ENCODE measurements at regions not wholly inside any gene's neighbourhood (a gene's known extent, or its start where the extent isn't known, plus 50 kb on each side); places are given as distances from the start of the nearest gene placed in this dataset.
A peak's percentile ranks its signal among the peaks of the same experiment; 100 is the strongest.
"Not testable (repeated sequence)": the region's sequence is repeated elsewhere in the genome, so short reads cannot be mapped to it uniquely, and the experiment has no call there.

DNA sequence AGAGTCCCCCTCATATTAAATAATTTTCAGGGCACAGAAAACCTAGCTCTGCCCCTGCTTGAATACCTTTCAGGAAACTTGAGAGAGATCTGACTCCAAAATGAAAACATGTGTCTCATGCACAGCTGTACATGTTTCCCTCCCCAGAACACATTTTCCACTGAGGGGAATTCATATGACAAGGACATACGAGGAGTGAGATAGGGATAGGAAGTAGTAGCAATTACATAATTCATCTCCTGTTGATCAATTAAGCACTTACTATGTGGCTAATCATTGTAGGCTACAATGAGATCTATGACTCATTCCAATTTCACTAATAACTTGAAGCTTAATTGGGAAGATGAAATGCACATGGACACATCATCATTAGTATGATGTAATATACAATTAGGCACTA, 302.1 kb downstream of the PCDH11X start:
- not testable (repeated sequence) for DNase-seq (ENCODE audit: extremely low spot score, unreplicated experiment); H3K27me3 Mint-ChIP-seq; H3K9me3 Mint-ChIP-seq

DNA sequence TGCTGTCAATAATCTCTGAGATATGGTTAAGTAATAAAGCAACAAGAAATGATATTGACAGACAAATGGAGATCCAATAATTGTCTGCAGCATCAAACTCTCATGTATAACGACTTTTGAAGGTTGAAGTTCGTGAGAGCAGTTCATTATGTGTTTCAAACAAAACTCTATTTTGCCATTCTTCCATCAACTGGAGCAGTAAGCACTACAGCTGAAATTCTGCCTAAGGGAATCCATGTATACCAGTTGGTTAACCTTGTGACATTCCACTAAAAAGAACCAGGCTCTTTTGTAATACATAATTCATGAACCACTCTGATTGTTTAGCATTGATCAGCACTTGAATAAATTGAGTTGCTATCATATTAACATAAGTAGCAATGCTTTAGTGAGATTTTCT, 311.6 kb downstream of the PCDH11X start:
- not testable (repeated sequence) for H3K9me3 Mint-ChIP-seq; H3K4me3 Mint-ChIP-seq; H3K36me3 Mint-ChIP-seq; H3K27ac Mint-ChIP-seq; DNase-seq (ENCODE audit: extremely low spot score, unreplicated experiment); H3K27me3 Mint-ChIP-seq; H3K4me1 Mint-ChIP-seq (ENCODE audit: unreplicated experiment)

More for the DNA sequence above, 302.1 kb downstream of the PCDH11X start:
- not testable (repeated sequence) for H3K4me1 Mint-ChIP-seq (ENCODE audit: unreplicated experiment); H3K27ac Mint-ChIP-seq; H3K36me3 Mint-ChIP-seq; H3K4me3 Mint-ChIP-seq

DNA sequence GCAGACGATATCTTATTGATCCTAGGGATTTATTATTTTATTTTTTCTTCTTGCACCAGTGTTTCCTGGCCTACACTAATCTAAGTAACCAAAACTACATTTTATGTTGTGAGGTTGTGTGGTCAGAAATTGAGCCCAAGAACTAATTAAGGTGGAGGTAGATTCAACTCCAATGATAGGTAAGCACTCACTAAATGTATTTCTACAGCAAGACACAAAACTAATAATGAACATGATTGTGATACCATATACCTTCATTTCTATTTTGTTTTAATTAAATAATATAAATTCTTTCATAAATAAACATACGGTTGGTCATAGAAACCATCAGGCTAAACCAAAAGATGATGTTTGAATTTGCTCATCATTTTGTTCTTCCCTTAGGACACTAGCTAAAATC, 319.0 kb downstream of the PCDH11X start:
- not testable (repeated sequence) for H3K36me3 Mint-ChIP-seq; H3K27ac Mint-ChIP-seq; DNase-seq (ENCODE audit: extremely low spot score, unreplicated experiment); H3K4me1 Mint-ChIP-seq (ENCODE audit: unreplicated experiment); H3K4me3 Mint-ChIP-seq; H3K9me3 Mint-ChIP-seq
- H3K27me3 Mint-ChIP-seq: peaks cover 21% of the 10 kb centered on the region

DNA sequence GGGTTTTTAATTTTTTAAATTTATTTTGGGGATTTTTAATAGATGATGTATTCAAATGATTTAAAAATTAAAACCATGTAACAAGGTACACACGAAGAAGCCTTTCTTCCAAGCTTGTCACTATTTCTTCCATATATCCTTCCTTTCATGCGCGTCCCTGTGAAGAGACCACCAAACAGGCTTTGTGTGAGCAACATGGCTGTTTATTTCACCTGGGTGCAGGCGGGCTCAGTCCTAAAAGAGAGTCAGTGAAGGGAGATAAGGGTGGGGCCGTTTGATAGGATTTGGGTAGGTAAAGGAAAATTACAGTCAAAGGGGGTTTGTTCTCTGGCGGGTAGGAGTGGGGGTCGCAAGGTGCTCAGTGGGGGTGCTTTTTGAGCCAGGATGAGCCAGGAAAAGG, 320.9 kb downstream of the PCDH11X start:
- DNase-seq (ENCODE audit: extremely low spot score, unreplicated experiment); H3K27ac Mint-ChIP-seq: not testable (repeated sequence)

DNA sequence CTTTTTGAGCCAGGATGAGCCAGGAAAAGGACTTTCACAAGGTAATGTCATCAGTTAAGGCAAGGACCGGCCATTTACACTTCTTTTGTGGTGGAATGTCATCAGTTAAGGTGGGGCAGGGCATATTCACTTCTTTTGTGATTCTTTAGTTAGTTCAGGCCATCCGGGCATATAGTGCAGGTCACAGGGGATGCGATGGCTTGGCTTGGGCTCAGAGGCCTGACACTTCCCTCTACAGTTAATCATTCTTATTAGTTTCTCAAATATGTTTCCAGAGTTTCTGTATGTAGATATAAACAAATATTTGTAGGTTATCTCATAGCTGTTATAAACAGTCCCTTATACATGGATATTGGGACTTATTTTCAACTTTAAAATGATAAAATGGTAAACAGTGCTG, 326.5 kb downstream of the PCDH11X start:
- not testable (repeated sequence) for H3K9me3 Mint-ChIP-seq; H3K4me1 Mint-ChIP-seq (ENCODE audit: unreplicated experiment); DNase-seq (ENCODE audit: extremely low spot score, unreplicated experiment); H3K36me3 Mint-ChIP-seq; H3K4me3 Mint-ChIP-seq; H3K27ac Mint-ChIP-seq
- H3K27me3 Mint-ChIP-seq: peaks cover 45% of the 10 kb centered on the region

More for the DNA sequence above, 320.9 kb downstream of the PCDH11X start:
- not testable (repeated sequence) for H3K9me3 Mint-ChIP-seq; H3K4me1 Mint-ChIP-seq (ENCODE audit: unreplicated experiment); H3K36me3 Mint-ChIP-seq; H3K4me3 Mint-ChIP-seq
- H3K27me3 Mint-ChIP-seq: peaks cover 41% of the 10 kb centered on the region

DNA sequence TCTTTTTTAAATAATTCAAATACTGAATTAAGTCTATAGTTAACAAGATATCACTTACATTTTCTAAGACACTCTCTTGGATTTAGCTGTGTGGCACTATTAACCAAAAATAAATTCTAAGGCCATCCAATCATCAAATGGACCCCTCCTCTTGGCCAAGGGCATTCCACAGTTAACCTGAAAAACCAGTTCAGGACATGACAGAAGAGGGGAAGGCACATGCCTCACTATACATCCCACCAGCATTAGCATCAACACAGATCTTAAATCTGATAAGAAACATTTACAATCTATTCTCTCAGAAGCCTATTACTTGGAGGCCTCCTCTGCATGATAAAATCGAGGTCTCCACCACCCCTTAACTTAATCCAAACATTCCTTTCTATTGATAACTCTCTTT, 327.5 kb downstream of the PCDH11X start:
- Mint-ChIP-seq H3K27me3 (peaks cover 41% of the 10 kb centered on the region), H3K4me3 (peak overlapping the region; percentile 3), H3K27ac (peak overlapping the region; percentile 85)
- H3K36me3 Mint-ChIP-seq; H3K4me1 Mint-ChIP-seq (ENCODE audit: unreplicated experiment); DNase-seq (ENCODE audit: extremely low spot score, unreplicated experiment); H3K9me3 Mint-ChIP-seq: not testable (repeated sequence)

DNA sequence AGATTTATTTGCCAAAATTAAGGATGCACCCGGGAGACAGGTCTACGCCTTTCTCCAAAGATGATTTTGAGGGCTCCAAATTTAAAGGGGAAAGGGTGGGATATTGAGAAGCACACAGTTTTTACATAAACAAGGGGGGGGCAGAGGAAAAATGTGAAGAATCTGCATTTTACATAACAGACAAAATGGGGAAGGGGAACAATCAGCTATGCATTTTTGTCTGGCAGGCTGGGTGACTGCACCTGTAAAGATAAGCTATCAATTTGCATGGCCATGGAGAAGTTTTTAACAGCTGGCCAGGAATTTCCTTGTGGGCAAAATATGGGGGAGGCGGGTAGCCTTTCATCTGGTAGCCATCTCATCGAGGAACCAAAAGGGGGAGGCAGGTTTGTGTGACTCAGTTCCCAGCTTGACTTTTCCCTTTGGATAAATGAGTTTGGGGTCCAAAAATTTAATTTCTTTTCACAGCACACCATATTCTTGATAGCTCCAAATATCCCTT, 331.3 kb downstream of the PCDH11X start:
- not testable (repeated sequence) for H3K4me3 Mint-ChIP-seq; H3K36me3 Mint-ChIP-seq; H3K27ac Mint-ChIP-seq; H3K27me3 Mint-ChIP-seq; DNase-seq (ENCODE audit: extremely low spot score, unreplicated experiment); H3K4me1 Mint-ChIP-seq (ENCODE audit: unreplicated experiment); H3K9me3 Mint-ChIP-seq

DNA sequence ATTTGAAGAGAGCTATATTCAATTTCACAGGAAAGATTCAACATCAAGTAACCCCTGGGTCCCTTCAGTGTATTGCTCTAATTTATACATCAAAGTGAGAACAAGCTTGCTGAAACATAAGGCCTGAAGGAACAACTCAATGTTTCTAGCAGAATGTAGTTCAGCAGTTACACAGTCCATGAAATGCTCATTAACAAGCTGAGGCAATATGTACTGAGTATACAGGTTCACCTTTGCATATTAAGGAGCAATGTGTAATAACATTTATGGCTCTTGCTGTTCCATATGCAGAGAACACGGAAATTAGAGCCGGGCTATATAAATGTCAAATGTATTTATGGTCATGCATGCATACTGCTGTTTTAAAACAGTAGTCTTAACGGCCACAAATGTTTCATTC, 338.5 kb downstream of the PCDH11X start:
- H3K27ac Mint-ChIP-seq; H3K4me3 Mint-ChIP-seq; H3K36me3 Mint-ChIP-seq; H3K4me1 Mint-ChIP-seq (ENCODE audit: unreplicated experiment); DNase-seq (ENCODE audit: extremely low spot score, unreplicated experiment); H3K27me3 Mint-ChIP-seq; H3K9me3 Mint-ChIP-seq: not testable (repeated sequence)

DNA sequence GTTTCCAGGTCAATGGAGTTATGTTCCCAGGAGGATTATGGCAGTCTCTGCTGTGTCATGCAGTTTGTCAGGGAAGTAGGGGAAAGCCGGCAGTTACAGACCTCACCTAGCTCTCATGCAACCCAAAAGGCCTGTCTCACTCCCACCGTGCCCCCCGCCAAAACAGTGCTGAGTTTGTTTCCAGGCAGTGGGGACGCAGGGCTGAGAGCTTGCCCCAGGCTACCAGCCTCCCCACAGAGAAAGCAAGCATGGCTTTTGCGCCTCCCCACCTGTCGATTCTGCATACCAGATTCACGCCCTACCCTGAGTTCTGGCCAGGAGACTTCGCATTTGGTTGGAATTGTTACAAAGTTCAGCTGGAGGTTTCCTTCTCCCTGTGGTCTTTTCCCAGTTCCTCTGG, 383.9 kb downstream of the PCDH11X start:
- not testable (repeated sequence) for DNase-seq (ENCODE audit: extremely low spot score, unreplicated experiment); H3K36me3 Mint-ChIP-seq; H3K9me3 Mint-ChIP-seq; H3K27ac Mint-ChIP-seq; H3K27me3 Mint-ChIP-seq; H3K4me3 Mint-ChIP-seq; H3K4me1 Mint-ChIP-seq (ENCODE audit: unreplicated experiment)

DNA sequence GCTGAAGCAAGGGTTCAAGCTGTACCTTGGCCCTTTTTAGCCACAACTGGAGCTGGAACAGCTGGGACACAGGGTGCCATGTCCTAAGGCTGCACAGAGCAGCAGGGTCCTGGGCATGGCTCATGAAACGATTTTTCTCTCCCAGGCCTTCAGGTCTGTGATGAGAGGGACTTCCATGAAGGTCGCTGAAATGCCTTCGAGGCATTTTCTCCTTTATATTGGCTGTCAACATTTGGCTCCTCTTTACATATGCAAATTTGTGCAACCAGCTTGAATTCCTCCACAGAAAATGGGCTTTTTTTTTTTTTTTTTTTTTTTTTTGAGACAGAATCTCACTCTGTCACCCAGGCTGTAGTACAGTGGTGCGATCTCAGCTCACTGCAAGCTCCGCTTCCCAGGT, 430.8 kb downstream of the PCDH11X start:
- Mint-ChIP-seq H3K27ac (no peak overlapping the region), H3K36me3 (peaks cover 7% of the 10 kb centered on the region)

More for the DNA sequence above, 430.8 kb downstream of the PCDH11X start:
- Mint-ChIP-seq H3K4me1 (ENCODE audit: unreplicated experiment) (no peaks in the 10 kb centered on the region), H3K9me3 (peaks cover 9% of the 10 kb centered on the region), H3K4me3 (no peak overlapping the region), H3K27me3 (no peaks in the 10 kb centered on the region)
- DNase-seq (ENCODE audit: extremely low spot score, unreplicated experiment): no peak
- TF ChIP-seq, protein P1, sequence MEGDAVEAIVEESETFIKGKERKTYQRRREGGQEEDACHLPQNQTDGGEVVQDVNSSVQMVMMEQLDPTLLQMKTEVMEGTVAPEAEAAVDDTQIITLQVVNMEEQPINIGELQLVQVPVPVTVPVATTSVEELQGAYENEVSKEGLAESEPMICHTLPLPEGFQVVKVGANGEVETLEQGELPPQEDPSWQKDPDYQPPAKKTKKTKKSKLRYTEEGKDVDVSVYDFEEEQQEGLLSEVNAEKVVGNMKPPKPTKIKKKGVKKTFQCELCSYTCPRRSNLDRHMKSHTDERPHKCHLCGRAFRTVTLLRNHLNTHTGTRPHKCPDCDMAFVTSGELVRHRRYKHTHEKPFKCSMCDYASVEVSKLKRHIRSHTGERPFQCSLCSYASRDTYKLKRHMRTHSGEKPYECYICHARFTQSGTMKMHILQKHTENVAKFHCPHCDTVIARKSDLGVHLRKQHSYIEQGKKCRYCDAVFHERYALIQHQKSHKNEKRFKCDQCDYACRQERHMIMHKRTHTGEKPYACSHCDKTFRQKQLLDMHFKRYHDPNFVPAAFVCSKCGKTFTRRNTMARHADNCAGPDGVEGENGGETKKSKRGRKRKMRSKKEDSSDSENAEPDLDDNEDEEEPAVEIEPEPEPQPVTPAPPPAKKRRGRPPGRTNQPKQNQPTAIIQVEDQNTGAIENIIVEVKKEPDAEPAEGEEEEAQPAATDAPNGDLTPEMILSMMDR (conservative IDR thresholded peaks at IDR 0.05): no peak
